Lung (tissue), 11 donors: ENCODE measurements at regions not wholly inside any gene's neighbourhood (a gene's known extent, or its start where the extent isn't known, plus 50 kb on each side); places are given as distances from the start of the nearest gene placed in this dataset.
"Not testable (repeated sequence)": the region's sequence is repeated elsewhere in the genome, so short reads cannot be mapped to it uniquely, and the experiment has no call there.

Experiments used
- ATAC-seq: fragments of 200-7000 bp; cut with Tn5 transposase; one replicate; pipeline ENCODE4 v1.9.1; 2020; ENCODE audit warnings: moderate number of reproducible peaks; ENCODE audit not compliant: insufficient read depth, low FRiP score
- DNase-seq, 3 donors: peaks; one replicate each; pipeline ENCODE4 v3.0.0-alpha.2; 2013 to 2017
- H3K27ac ChIP-seq, 2 donors: one replicate each; pipeline ENCODE4 v1.5.1; 2013; ENCODE audit warnings: mild to moderate bottlenecking in 2 of 2, moderate library complexity in 2 of 2, control low read depth in 1 of 2, inconsistent platforms in 1 of 2, low read depth in 1 of 2, low read length in 1 of 2
- H3K27me3 ChIP-seq, 3 donors: one replicate each; pipeline ENCODE4 v1.5.1; 2013; ENCODE audit warnings: low read length in 2 of 3; ENCODE audit not compliant: control insufficient read depth in 3 of 3, insufficient read depth in 3 of 3
- H3K36me3 ChIP-seq, 4 donors: one replicate each; pipeline ENCODE4 v1.5.1; 2013; ENCODE audit warnings: low read length in 4 of 4, mild to moderate bottlenecking in 1 of 4, moderate library complexity in 1 of 4; ENCODE audit not compliant: control insufficient read depth in 4 of 4, insufficient read depth in 4 of 4
- H3K4me1 ChIP-seq, 5 donors: one replicate each; pipeline ENCODE4 v1.5.1; 2013; ENCODE audit warnings: low read length in 5 of 5, mild to moderate bottlenecking in 2 of 5, moderate library complexity in 1 of 5; ENCODE audit not compliant: control insufficient read depth in 5 of 5, insufficient read depth in 5 of 5
- H3K4me3 ChIP-seq: one replicate; pipeline ENCODE4 v1.5.1; 2013; ENCODE audit warnings: mild to moderate bottlenecking, control low read depth, moderate library complexity
- H3K9ac ChIP-seq, 2 donors: one replicate each; pipeline ENCODE4 v1.5.1; 2013; ENCODE audit warnings: low read length in 2 of 2, control low read depth in 1 of 2; ENCODE audit not compliant: insufficient read depth in 1 of 2
- H3K9me3 ChIP-seq, 4 donors: one replicate each; pipeline ENCODE4 v1.5.1; 2013; ENCODE audit warnings: low read length in 3 of 4, mild to moderate bottlenecking in 1 of 4, moderate library complexity in 1 of 4; ENCODE audit not compliant: control insufficient read depth in 4 of 4, insufficient read depth in 3 of 4
- CTCF ChIP-seq: IDR thresholded peaks from 2 replicates; pipeline ENCODE4 v1.5.1; 2012; ENCODE audit warnings: mild to moderate bottlenecking; ENCODE audit errors: control extremely low read depth, extremely low read depth
- WGBS, 2 donors: extraction: QIAGEN DNeasy Blood & Tissue Kit; methylation state at CpG; one replicate each; pipeline ENCODE4 v1.1.7; 2013; 5-methylcytosine and 5-hydroxymethylcytosine counted together
- donor health status: control.
- donor health status: control.
- donor health status: Bipolar disorder and iron deficiency.
- donor health status: healthy.
- donor health status: DM: yes; HTN: yes; CAD: no.

- TF ChIP-seq CTCF = no peak
- no peak overlapping the region for H3K4me3 ChIP-seq
- no peak overlapping the region for H3K9ac ChIP-seq
- H3K36me3 ChIP-seq = no peaks in the 10 kb centered on the region
- H3K27me3 ChIP-seq = no peaks in the 10 kb centered on the region
- DNase-seq = no peak
- WGBS, 2 donors = 62 to 68% methylated on average over 4 of the region's 4 CpGs
- ATAC-seq = no peak
- no peaks in the 10 kb centered on the region for H3K4me1 ChIP-seq
- peaks cover 0 to 4% (median 0%) of the 10 kb centered on the region in 4 donors for H3K9me3 ChIP-seq
- H3K27ac ChIP-seq = no peak overlapping the region
Observed at GRCh38 chr11:134981835-134982234, 569.8 kb upstream of the B3GAT1 start.

- Histone ChIP-seq H3K4me3 (no peak overlapping the region), H3K9ac (no peak overlapping the region), H3K27ac (no peak overlapping the region), H3K4me1 (no peaks in the 10 kb centered on the region), H3K9me3 (peaks cover 0 to 4% (median 0%) of the 10 kb centered on the region in 4 donors), H3K36me3 (no peaks in the 10 kb centered on the region), H3K27me3 (no peaks in the 10 kb centered on the region)
- WGBS, 2 donors = 70 to 76% methylated on average over 12 to 13 of the region's 13 CpGs
- DNase-seq = no peak
- no peak for TF ChIP-seq CTCF
- ATAC-seq = no peak
Observed at GRCh38 chr11:134980819-134981710, 569.0 kb upstream of the B3GAT1 start.

- ATAC-seq, H3K36me3 ChIP-seq, H3K9me3 ChIP-seq, DNase-seq, H3K27me3 ChIP-seq, H3K9ac ChIP-seq, H3K4me3 ChIP-seq, H3K27ac ChIP-seq, H3K4me1 ChIP-seq: not testable (repeated sequence)
- WGBS, 2 donors = 90 to 95% methylated on average over 12 of the region's 12 CpGs
Observed at GRCh38 chr11:134979089-134979457, 567.0 kb upstream of the B3GAT1 start.

- no peak for ATAC-seq
Observed at GRCh38 chr11:134978388-134979088, 566.5 kb upstream of the B3GAT1 start.

More at GRCh38 chr11:134978388-134979088, 566.5 kb upstream of the B3GAT1 start:
- no peak for TF ChIP-seq CTCF
- no peaks in the 10 kb centered on the region for H3K4me1 ChIP-seq
- H3K4me3 ChIP-seq = no peak overlapping the region
- DNase-seq = no peak
- 80 to 81% methylated on average over 21 of the region's 21 CpGs for WGBS, 2 donors
- no peak overlapping the region for H3K9ac ChIP-seq
- H3K27me3 ChIP-seq = no peaks in the 10 kb centered on the region
- H3K9me3 ChIP-seq = peaks cover 0 to 2% (median 0%) of the 10 kb centered on the region in 4 donors
- H3K36me3 ChIP-seq = no peaks in the 10 kb centered on the region
- H3K27ac ChIP-seq = no peak overlapping the region
